HFFc6 (cell line): ENCODE measurements at regions not wholly inside any gene's neighbourhood (a gene's known extent, or its start where the extent isn't known, plus 50 kb on each side); places are given as distances from the start of the nearest gene placed in this dataset.

Experiments used
- DNase-seq: peaks from one replicate; pipeline ENCODE4 v3.0.0-alpha.2; 2018
- H3K27ac Mint-ChIP-seq: 2 replicates; pipeline ENCODE4 v1.8.0; 2020; ENCODE audit warnings: mild to moderate bottlenecking, mixed read lengths
- H3K27me3 Mint-ChIP-seq: 2 replicates; pipeline ENCODE4 v1.8.0; 2021; ENCODE audit warnings: mild to moderate bottlenecking, moderate library complexity, mixed read lengths; ENCODE audit not compliant: insufficient read depth
- H3K36me3 Mint-ChIP-seq: 2 replicates; pipeline ENCODE4 v1.8.0; 2021; ENCODE audit warnings: low read depth, mixed read lengths
- H3K4me1 Mint-ChIP-seq: 2 replicates; pipeline ENCODE4 v1.8.0; 2020; ENCODE audit warnings: low read depth, mixed read lengths
- H3K4me3 Mint-ChIP-seq: 2 replicates; pipeline ENCODE4 v1.8.0; 2020; ENCODE audit warnings: mild to moderate bottlenecking, moderate library complexity, mixed read lengths
- H3K9me3 Mint-ChIP-seq: 2 replicates; pipeline ENCODE4 v1.8.0; 2020; ENCODE audit warnings: mild to moderate bottlenecking, mixed read lengths
- CTCF ChIP-seq: fragments of 200-600 bp; sonication (generic); IDR thresholded peaks from 2 replicates; pipeline ENCODE4 v1.5.0; 2021; ENCODE audit warnings: antibody characterized with exemption, mild to moderate bottlenecking

DNA sequence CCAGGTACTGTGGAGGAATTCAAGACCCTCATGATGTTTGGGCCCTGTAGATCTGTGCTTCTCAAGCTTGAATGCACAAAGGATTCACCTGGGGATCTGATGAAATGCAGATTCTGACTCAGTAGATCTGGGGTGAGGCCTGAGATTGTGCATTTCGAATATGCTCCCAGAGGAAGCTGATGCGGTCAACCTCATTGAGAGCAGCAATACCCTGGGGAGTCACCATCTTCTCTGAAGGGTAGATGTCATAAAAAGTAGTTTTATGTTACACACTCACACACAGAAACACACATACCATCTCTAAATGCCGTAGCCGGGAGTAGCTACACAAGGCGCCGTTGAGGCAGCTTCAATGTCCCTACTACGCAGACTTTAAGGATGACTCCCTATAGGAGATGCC is 55.8 kb upstream of the CPEB4 start:
- H3K27ac Mint-ChIP-seq: no peak overlapping the region
- DNase-seq: no peak
- no peak overlapping the region for H3K4me3 Mint-ChIP-seq
- H3K36me3 Mint-ChIP-seq: peaks cover 13% of the 10 kb centered on the region; the same call in 1 of the 2 replicates
- H3K9me3 Mint-ChIP-seq: no peaks in the 10 kb centered on the region
- peaks cover 9% of the 10 kb centered on the region for H3K27me3 Mint-ChIP-seq
- peaks cover 20% of the 10 kb centered on the region for H3K4me1 Mint-ChIP-seq
- TF ChIP-seq CTCF: no peak

- H3K36me3 Mint-ChIP-seq: peaks cover 3% of the 10 kb centered on the region; the same call in 1 of the 2 replicates
Observed at GRCh38 chr5:173833196-173833985, 54.8 kb upstream of the CPEB4 start.

GRCh38 chr5:173834071-173834771 is 53.9 kb upstream of the CPEB4 start:
- H3K4me1 Mint-ChIP-seq: peaks cover 20% of the 10 kb centered on the region
- TF ChIP-seq CTCF: no peak
- H3K27ac Mint-ChIP-seq: no peak overlapping the region
- H3K36me3 Mint-ChIP-seq: no peaks in the 10 kb centered on the region
- no peak for DNase-seq
- H3K9me3 Mint-ChIP-seq: no peaks in the 10 kb centered on the region
- no peak overlapping the region for H3K4me3 Mint-ChIP-seq
- H3K27me3 Mint-ChIP-seq: peaks cover 9% of the 10 kb centered on the region

More at GRCh38 chr5:173833196-173833985, 54.8 kb upstream of the CPEB4 start:
- DNase-seq: no peak
- Mint-ChIP-seq H3K9me3 (no peaks in the 10 kb centered on the region), H3K27me3 (peaks cover 9% of the 10 kb centered on the region), H3K4me3 (no peak overlapping the region), H3K27ac (no peak overlapping the region), H3K4me1 (peaks cover 20% of the 10 kb centered on the region)
- TF ChIP-seq CTCF: no peak

DNA sequence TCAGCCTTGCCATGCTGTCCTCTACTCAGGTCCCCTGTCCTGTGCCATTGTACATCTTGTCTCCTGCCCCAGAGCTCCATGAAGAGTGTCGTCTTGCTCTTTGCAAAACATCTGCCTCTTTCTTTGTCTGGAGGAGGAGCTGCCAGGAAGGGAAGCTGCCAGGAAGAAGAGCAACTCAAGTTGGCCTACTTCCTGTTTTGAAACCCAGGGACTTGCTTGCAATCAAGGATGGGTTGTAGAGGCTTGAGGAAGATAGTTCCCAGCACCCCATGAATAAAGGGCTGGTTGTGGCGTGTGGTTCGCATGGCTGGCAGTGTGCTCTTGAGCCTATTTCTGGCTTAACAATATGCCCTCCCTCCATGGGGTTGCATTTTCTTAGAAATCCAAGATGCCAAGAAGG is 53.0 kb upstream of the CPEB4 start:
- DNase-seq: no peak
- no peak for TF ChIP-seq CTCF
- Mint-ChIP-seq H3K36me3 (no peaks in the 10 kb centered on the region), H3K27me3 (peaks cover 9% of the 10 kb centered on the region), H3K27ac (no peak overlapping the region), H3K9me3 (no peaks in the 10 kb centered on the region), H3K4me3 (no peak overlapping the region), H3K4me1 (peaks cover 12% of the 10 kb centered on the region)

GRCh38 chr5:173835661-173836060 is 52.5 kb upstream of the CPEB4 start:
- Mint-ChIP-seq H3K4me1 (peaks cover 11% of the 10 kb centered on the region; the same call in 1 of the 2 replicates), H3K27ac (no peak overlapping the region), H3K9me3 (no peaks in the 10 kb centered on the region), H3K27me3 (peaks cover 9% of the 10 kb centered on the region), H3K36me3 (no peaks in the 10 kb centered on the region), H3K4me3 (no peak overlapping the region)
- TF ChIP-seq CTCF: no peak
- no peak for DNase-seq
